ENCODE measurements at regions not wholly inside any gene's neighbourhood (a gene's known extent, or its start where the extent isn't known, plus 50 kb on each side); places are given as distances from the start of the nearest gene placed in this dataset.

DNA sequence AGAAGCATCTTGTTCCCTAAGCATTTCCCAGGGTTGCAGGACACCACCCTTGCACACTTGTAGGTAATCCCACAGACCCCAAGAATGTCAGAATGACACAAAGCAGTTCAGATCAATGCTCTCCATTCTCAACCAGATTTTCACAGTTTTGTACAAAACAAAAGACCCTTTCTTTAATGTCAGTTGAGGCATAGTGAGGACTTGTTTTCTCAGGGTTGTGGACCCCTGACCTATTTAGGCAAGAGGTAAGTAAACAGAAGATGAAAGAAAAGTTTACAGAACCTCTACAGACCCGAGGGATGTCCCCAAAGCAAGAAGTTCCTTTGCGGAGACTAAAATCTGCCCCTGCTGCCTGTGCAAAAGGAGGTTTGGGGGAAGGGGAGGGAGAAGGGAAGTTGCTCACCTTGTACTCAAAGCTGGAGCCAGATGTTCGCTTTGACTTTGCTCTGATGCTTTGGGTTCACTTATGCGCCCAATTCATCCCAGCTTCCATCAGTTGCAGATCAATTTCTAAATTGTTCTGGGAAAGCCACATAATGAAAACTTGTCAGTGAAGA is 635.4 kb downstream of the EPHA4 start:
- Histone ChIP-seq H3K27ac (no peak overlapping the region), H3K4me1 (no peaks in the 10 kb centered on the region), H3K4me3 (no peak overlapping the region), H3K36me3 (no peaks in the 10 kb centered on the region), H3K27me3 (no peaks in the 10 kb centered on the region), H3K9me3 (no peaks in the 10 kb centered on the region)
- DNase-seq, result no peak
- 67 to 76% methylated on average over 4 of the region's 4 CpGs for whole genome bisulfite sequencing, 2 donors
- intact Hi-C loops (cut with DNase I), result no loop called here
- TF ChIP-seq CTCF (IDR thresholded peaks at IDR 0.05) (no peak), POLR2A (IDR thresholded peaks at IDR 0.05) (no peak)

GRCh38 chr2:220937245-220937644 is 634.9 kb downstream of the EPHA4 start:
- Histone ChIP-seq H3K27ac (no peak overlapping the region), H3K27me3 (no peaks in the 10 kb centered on the region), H3K4me3 (no peak overlapping the region), H3K4me1 (no peaks in the 10 kb centered on the region), H3K36me3 (no peaks in the 10 kb centered on the region), H3K9me3 (no peaks in the 10 kb centered on the region)
- no peak for DNase-seq
- TF ChIP-seq CTCF (IDR thresholded peaks at IDR 0.05), result no peak
- TF ChIP-seq POLR2A (IDR thresholded peaks at IDR 0.05), result no peak
- 65 to 77% methylated on average over 1 of the region's 1 CpG for WGBS, 2 donors
- intact Hi-C loops (cut with DNase I), result no loop called here

- H3K9me3 ChIP-seq, result no peaks in the 10 kb centered on the region
- no peaks in the 10 kb centered on the region for H3K27me3 ChIP-seq
- 61 to 85% methylated on average over 7 to 9 of the region's 11 CpGs for WGBS, 2 donors
- TF ChIP-seq CTCF (IDR thresholded peaks at IDR 0.05), result no peak
- TF ChIP-seq POLR2A (IDR thresholded peaks at IDR 0.05), result no peak
- H3K27ac ChIP-seq, result no peak overlapping the region
- no peak for DNase-seq
- intact Hi-C loops (cut with DNase I), result no loop called here
- no peaks in the 10 kb centered on the region for H3K4me1 ChIP-seq
- H3K4me3 ChIP-seq, result no peak overlapping the region
- H3K36me3 ChIP-seq, result no peaks in the 10 kb centered on the region
These were observed 631.5 kb downstream of the EPHA4 start for GRCh38 chr2:220940646-220941045.

GRCh38 chr2:220941683-220942082 is 630.4 kb downstream of the EPHA4 start:
- H3K27me3 ChIP-seq, result no peaks in the 10 kb centered on the region
- no peak overlapping the region for H3K4me3 ChIP-seq
- intact Hi-C loops (cut with DNase I), result no loop called here
- WGBS, 2 donors, result 57 to 75% methylated on average over 1 of the region's 1 CpG
- no peak for DNase-seq
- no peak overlapping the region for H3K27ac ChIP-seq
- no peaks in the 10 kb centered on the region for H3K9me3 ChIP-seq
- no peaks in the 10 kb centered on the region for H3K4me1 ChIP-seq
- H3K36me3 ChIP-seq, result no peaks in the 10 kb centered on the region
- no peak for TF ChIP-seq POLR2A (IDR thresholded peaks at IDR 0.05)
- no peak for TF ChIP-seq CTCF (IDR thresholded peaks at IDR 0.05)

GRCh38 chr2:220946552-220946951 is 625.6 kb downstream of the EPHA4 start:
- H3K4me3 ChIP-seq, result no peak overlapping the region
- H3K27ac ChIP-seq, result no peak overlapping the region
- H3K27me3 ChIP-seq, result no peaks in the 10 kb centered on the region
- 68 to 73% methylated on average over 1 of the region's 1 CpG for WGBS, 2 donors
- H3K36me3 ChIP-seq, result no peaks in the 10 kb centered on the region
- H3K9me3 ChIP-seq, result no peaks in the 10 kb centered on the region
- H3K4me1 ChIP-seq, result no peaks in the 10 kb centered on the region
- no peak for DNase-seq
- intact Hi-C loops (cut with DNase I), result no loop called here
- TF ChIP-seq CTCF (IDR thresholded peaks at IDR 0.05) (no peak), POLR2A (IDR thresholded peaks at IDR 0.05) (no peak)
